ENCODE measurements at regions not wholly inside any gene's neighbourhood (a gene's known extent, or its start where the extent isn't known, plus 50 kb on each side); places are given as distances from the start of the nearest gene placed in this dataset.

DNA sequence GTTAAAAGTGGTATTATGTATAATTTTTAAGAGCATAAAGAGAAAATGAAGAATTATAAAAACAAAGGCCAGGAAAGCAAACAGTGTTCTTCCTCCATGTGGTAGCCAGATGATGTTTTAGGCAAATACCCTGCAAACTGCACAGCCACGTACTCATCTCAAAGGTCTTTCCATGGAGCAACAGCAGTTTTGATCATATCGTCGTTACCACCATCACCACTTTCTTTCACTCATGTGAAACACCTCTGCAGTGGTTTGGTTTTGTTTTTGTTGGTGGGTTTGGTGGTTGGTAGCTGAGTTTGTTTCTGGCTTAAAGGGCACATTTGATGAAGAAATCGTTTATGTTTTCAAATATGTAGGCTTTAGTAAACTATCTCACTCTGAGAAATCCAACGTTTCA, 229.9 kb upstream of the AMELY start:
- peak; percentile 25 for DNase-seq

Data from CD4-positive, alpha-beta T cell treated with Interleukin-21 for 1 hour (primary cell).